Uterus (tissue), 2 donors: ENCODE measurements at regions not wholly inside any gene's neighbourhood (a gene's known extent, or its start where the extent isn't known, plus 50 kb on each side); places are given as distances from the start of the nearest gene placed in this dataset.

Experiments used
- POLR2A ChIP-seq, 2 donors: fragments of 450-650 bp; IDR thresholded peaks; one replicate each; pipeline ENCODE4 v1.6.1; 2016; ENCODE audit warnings: antibody characterized with exemption in 2 of 2, mild to moderate bottlenecking in 1 of 2, moderate library complexity in 1 of 2
- TF ChIP-seq, protein P1 (sequence below), 4 experiments: fragments of 200-600 bp in 2 of 4; fragments of 450-650 bp in 2 of 4; sonication (generic) in 2 of 4; IDR thresholded peaks; one replicate each; pipeline ENCODE4 v1.5.1; 2016 to 2019; ENCODE audit warnings: antibody characterized with exemption in 4 of 4, mild to moderate bottlenecking in 2 of 4, moderate library complexity in 1 of 4

GRCh38 chr2:215826376-215826775 is 187.0 kb downstream of the MREG start:
- TF ChIP-seq, protein P1, sequence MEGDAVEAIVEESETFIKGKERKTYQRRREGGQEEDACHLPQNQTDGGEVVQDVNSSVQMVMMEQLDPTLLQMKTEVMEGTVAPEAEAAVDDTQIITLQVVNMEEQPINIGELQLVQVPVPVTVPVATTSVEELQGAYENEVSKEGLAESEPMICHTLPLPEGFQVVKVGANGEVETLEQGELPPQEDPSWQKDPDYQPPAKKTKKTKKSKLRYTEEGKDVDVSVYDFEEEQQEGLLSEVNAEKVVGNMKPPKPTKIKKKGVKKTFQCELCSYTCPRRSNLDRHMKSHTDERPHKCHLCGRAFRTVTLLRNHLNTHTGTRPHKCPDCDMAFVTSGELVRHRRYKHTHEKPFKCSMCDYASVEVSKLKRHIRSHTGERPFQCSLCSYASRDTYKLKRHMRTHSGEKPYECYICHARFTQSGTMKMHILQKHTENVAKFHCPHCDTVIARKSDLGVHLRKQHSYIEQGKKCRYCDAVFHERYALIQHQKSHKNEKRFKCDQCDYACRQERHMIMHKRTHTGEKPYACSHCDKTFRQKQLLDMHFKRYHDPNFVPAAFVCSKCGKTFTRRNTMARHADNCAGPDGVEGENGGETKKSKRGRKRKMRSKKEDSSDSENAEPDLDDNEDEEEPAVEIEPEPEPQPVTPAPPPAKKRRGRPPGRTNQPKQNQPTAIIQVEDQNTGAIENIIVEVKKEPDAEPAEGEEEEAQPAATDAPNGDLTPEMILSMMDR (IDR thresholded peaks at IDR 0.05) = no peak
- TF ChIP-seq POLR2A (IDR thresholded peaks at IDR 0.05) = no peak
